NB4 (cell line): ENCODE measurements at regions not wholly inside any gene's neighbourhood (a gene's known extent, or its start where the extent isn't known, plus 50 kb on each side); places are given as distances from the start of the nearest gene placed in this dataset.

ENCODE experiments used
- POLR2A ChIP-seq: IDR thresholded peaks from 2 replicates; pipeline ENCODE4 v1.6.1; 2011; ENCODE audit warnings: mild to moderate bottlenecking; ENCODE audit not compliant: insufficient read length; ENCODE audit errors: extremely low read depth
- TF ChIP-seq, protein P1 (sequence below): IDR thresholded peaks from one replicate; pipeline ENCODE4 v1.5.1; 2012; ENCODE audit warnings: low read depth, low read length

DNA sequence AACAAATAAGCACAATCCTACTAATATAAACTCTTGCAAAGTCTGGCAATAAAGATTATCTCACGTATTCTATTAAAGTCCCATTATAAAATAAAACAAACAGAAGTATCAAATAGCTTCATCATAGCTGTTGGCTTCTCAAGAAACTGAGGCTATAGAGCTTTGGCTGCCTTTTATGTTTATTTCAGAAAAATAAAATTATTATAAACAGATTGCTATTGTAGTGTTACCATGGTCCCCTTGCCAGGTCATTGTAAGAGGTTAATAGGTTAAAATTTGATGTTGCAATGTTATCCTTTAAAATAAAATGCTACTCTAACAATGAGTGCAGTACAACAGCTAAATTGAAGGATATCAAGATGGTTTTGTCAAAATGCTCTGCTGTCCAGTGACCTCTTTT, 828.8 kb upstream of the SOX9 start:
- TF ChIP-seq, protein P1, sequence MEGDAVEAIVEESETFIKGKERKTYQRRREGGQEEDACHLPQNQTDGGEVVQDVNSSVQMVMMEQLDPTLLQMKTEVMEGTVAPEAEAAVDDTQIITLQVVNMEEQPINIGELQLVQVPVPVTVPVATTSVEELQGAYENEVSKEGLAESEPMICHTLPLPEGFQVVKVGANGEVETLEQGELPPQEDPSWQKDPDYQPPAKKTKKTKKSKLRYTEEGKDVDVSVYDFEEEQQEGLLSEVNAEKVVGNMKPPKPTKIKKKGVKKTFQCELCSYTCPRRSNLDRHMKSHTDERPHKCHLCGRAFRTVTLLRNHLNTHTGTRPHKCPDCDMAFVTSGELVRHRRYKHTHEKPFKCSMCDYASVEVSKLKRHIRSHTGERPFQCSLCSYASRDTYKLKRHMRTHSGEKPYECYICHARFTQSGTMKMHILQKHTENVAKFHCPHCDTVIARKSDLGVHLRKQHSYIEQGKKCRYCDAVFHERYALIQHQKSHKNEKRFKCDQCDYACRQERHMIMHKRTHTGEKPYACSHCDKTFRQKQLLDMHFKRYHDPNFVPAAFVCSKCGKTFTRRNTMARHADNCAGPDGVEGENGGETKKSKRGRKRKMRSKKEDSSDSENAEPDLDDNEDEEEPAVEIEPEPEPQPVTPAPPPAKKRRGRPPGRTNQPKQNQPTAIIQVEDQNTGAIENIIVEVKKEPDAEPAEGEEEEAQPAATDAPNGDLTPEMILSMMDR: no peak
- no peak for TF ChIP-seq POLR2A
